ENCODE measurements at regions not wholly inside any gene's neighbourhood (a gene's known extent, or its start where the extent isn't known, plus 50 kb on each side); places are given as distances from the start of the nearest gene placed in this dataset.
A peak's percentile ranks its signal among the peaks of the same experiment; 100 is the strongest.

DNA sequence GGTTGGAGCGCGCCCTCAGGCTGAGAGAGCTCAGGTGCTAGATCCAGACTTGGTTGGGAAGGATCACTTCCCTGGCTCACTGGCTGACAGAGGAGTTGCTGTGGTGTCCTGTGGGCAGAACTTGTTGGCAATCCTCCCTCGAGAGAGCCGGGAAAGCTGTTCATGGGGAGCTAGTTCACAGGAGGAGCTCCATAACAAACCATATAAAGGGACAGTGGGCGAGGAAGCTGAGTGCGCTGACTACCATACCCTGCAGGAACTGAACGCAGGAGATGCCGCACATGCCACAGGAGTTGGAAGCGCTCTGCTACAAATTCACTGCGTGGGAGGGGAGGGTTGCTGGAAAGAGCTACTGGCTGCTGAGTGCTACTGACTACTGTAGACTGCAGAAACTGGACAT lies 243.2 kb downstream of the OGFRL1 start:
- Histone ChIP-seq H3K4me2 (replicated peaks; ENCODE audit: extremely low read depth, low read length, poor library complexity, severe bottlenecking) (no peak overlapping the region), H3K27me3 (ENCODE audit: control insufficient read depth in 2 of 2, insufficient read depth in 2 of 2, low read length in 2 of 2) (peaks cover 0 to 6% of the 10 kb centered on the region in 2 donors), H3K27ac (ENCODE audit: low read depth in 1 of 2, low read length in 2 of 2) (no peak overlapping the region), H3K9ac (ENCODE audit: insufficient read depth, low read length, poor library complexity, severe bottlenecking) (no peak overlapping the region), H2AFZ (ENCODE audit: insufficient read depth, low read depth, low read length, poor library complexity, severe bottlenecking) (no peak overlapping the region), H3K4me1 (ENCODE audit: control insufficient read depth in 1 of 2, insufficient read depth in 2 of 2, low read length in 2 of 2) (peaks cover 6 to 10% of the 10 kb centered on the region in 2 donors), H3K79me2 (ENCODE audit: insufficient read depth, low read length) (no peaks in the 10 kb centered on the region), H3K4me3 (replicated peaks in 1 of 3; ENCODE audit: low read depth in 2 of 3, low read length in 3 of 3) (no peak overlapping the region), H3K9me3 (replicated peaks in 1 of 2; ENCODE audit: control insufficient read depth in 1 of 2, insufficient read depth in 1 of 2, low read length in 2 of 2) (no peaks in the 10 kb centered on the region), H3K36me3 (replicated peaks in 1 of 2; ENCODE audit: control insufficient read depth in 1 of 2, insufficient read depth in 2 of 2, low read length in 2 of 2) (no peaks in the 10 kb centered on the region), H4K20me1 (ENCODE audit: insufficient read depth, low read length) (no peaks in the 10 kb centered on the region)
- intact Hi-C loops (cut with micrococcal nuclease), result no loop called here
- TF ChIP-seq, protein P1, sequence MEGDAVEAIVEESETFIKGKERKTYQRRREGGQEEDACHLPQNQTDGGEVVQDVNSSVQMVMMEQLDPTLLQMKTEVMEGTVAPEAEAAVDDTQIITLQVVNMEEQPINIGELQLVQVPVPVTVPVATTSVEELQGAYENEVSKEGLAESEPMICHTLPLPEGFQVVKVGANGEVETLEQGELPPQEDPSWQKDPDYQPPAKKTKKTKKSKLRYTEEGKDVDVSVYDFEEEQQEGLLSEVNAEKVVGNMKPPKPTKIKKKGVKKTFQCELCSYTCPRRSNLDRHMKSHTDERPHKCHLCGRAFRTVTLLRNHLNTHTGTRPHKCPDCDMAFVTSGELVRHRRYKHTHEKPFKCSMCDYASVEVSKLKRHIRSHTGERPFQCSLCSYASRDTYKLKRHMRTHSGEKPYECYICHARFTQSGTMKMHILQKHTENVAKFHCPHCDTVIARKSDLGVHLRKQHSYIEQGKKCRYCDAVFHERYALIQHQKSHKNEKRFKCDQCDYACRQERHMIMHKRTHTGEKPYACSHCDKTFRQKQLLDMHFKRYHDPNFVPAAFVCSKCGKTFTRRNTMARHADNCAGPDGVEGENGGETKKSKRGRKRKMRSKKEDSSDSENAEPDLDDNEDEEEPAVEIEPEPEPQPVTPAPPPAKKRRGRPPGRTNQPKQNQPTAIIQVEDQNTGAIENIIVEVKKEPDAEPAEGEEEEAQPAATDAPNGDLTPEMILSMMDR (IDR thresholded peaks at IDR 0.05), result no peak
- Mint-ChIP-seq H3K36me3 (no peaks in the 10 kb centered on the region), H3K27me3 (ENCODE audit: low read depth in 3 of 3) (peaks cover 0 to 3% (median 2%) of the 10 kb centered on the region in 3 donors), H3K4me1 (peaks cover 10% of the 10 kb centered on the region), H3K9me3 (no peaks in the 10 kb centered on the region), H3K27ac (peak overlapping the region in 1 of 7 donors; percentile 74), H3K4me3 (no peak overlapping the region)
- DNase-seq, result no peak
- 91% methylated on average over 9 of the region's 10 CpGs for WGBS (ENCODE audit: insufficient coverage)

DNA sequence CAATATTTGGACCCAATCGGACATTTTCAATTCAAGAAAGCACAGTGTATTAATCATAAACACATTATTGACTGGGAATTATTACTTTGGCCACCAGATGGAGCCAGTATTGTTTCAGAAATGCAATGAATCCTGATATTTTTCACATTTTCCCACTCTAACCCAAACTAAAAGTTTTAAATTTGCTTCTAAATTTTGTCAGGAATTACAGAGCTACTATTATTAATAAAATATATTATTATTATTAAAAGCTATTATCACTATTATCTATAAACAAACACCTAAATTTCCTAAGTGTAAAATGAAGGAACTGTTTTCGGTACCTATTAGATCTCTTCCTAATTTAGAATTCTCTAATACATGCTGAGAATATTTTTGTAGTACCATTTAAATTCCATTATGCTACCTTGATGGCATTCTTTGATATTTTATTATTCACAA lies 245.3 kb downstream of the OGFRL1 start:
- TF ChIP-seq, protein P1 (IDR thresholded peaks at IDR 0.05), result peak; percentile 73
- H3K36me3 Mint-ChIP-seq, result no peaks in the 10 kb centered on the region
- H3K27me3 Mint-ChIP-seq (ENCODE audit: low read depth in 3 of 3), result peaks cover 0 to 2% (median 0%) of the 10 kb centered on the region in 3 donors
- H3K79me2 ChIP-seq (ENCODE audit: insufficient read depth, low read length), result no peaks in the 10 kb centered on the region
- no peak for DNase-seq
- no peaks in the 10 kb centered on the region for H4K20me1 ChIP-seq (ENCODE audit: insufficient read depth, low read length)
- H3K9ac ChIP-seq (ENCODE audit: insufficient read depth, low read length, poor library complexity, severe bottlenecking), result no peak overlapping the region
- H3K4me3 ChIP-seq (replicated peaks in 1 of 3; ENCODE audit: low read depth in 2 of 3, low read length in 3 of 3), result no peak overlapping the region
- no peak overlapping the region for H2AFZ ChIP-seq (ENCODE audit: insufficient read depth, low read depth, low read length, poor library complexity, severe bottlenecking)
- no peaks in the 10 kb centered on the region for H3K9me3 ChIP-seq (replicated peaks in 1 of 2; ENCODE audit: control insufficient read depth in 1 of 2, insufficient read depth in 1 of 2, low read length in 2 of 2)
- H3K27ac Mint-ChIP-seq, result no peak overlapping the region
- H3K4me1 ChIP-seq (ENCODE audit: control insufficient read depth in 1 of 2, insufficient read depth in 2 of 2, low read length in 2 of 2), result no peaks in the 10 kb centered on the region
- H3K27me3 ChIP-seq (ENCODE audit: control insufficient read depth in 2 of 2, insufficient read depth in 2 of 2, low read length in 2 of 2), result peaks cover 0 to 6% of the 10 kb centered on the region in 2 donors
- H3K4me3 Mint-ChIP-seq, result no peak overlapping the region
- WGBS (ENCODE audit: insufficient coverage), result no CpG with 5 or more reads among the region's 2 CpGs
- no peak overlapping the region for H3K4me2 ChIP-seq (replicated peaks; ENCODE audit: extremely low read depth, low read length, poor library complexity, severe bottlenecking)
- H3K27ac ChIP-seq (ENCODE audit: low read depth in 1 of 2, low read length in 2 of 2), result no peak overlapping the region
- H3K36me3 ChIP-seq (replicated peaks in 1 of 2; ENCODE audit: control insufficient read depth in 1 of 2, insufficient read depth in 2 of 2, low read length in 2 of 2), result no peaks in the 10 kb centered on the region
- no peaks in the 10 kb centered on the region for H3K4me1 Mint-ChIP-seq
- intact Hi-C loops (cut with micrococcal nuclease), result no loop called here
- H3K9me3 Mint-ChIP-seq, result no peaks in the 10 kb centered on the region

All from CD14-positive monocyte (primary cell).